IMR-90 (cell line): ENCODE measurements at regions not wholly inside any gene's neighbourhood (a gene's known extent, or its start where the extent isn't known, plus 50 kb on each side); places are given as distances from the start of the nearest gene placed in this dataset.

Source experiments
- ATAC-seq: fragments of 200-7000 bp; cut with Tn5 transposase; 2 replicates; pipeline ENCODE4 v1.9.1; 2020; ENCODE audit warnings: low read depth, mild to moderate bottlenecking, moderate library complexity
- BruUV-seq: library from RNA; stranded (reverse); fragments of 400-500 nt; replicated peaks from 2 replicates; lab custom pipeline; 2021; lab: Mats Ljungman, UMichigan
- CTCF ChIA-PET: fragments of 300-600 bp; formaldehyde crosslinking; extraction: SDS; loops from one replicate; lab custom pipeline; 2021; ENCODE audit warnings: antibody characterized with exemption; lab: Yijun Ruan, JAX
- POLR2A ChIA-PET: fragments of 300-600 bp; sonication (Branson Sonifier 250); formaldehyde crosslinking; loops from one replicate; lab custom pipeline; 2022; ENCODE audit warnings: antibody characterized with exemption; ENCODE audit not compliant: unreplicated experiment; lab: Charles Lee
- DNase-seq: peaks from one replicate; pipeline ENCODE4 v3.0.0; 2013
- H2AFZ ChIP-seq: replicated peaks from 2 replicates; pipeline ENCODE3; 2013; ENCODE audit warnings: low read length, mild to moderate bottlenecking; ENCODE audit not compliant: poor library complexity
- H2AK5ac ChIP-seq: 2 replicates; pipeline ENCODE4 v1.6.1; 2013; ENCODE audit warnings: low read depth, low read length, inconsistent platforms
- H2AK9ac ChIP-seq: replicated peaks from 2 replicates; pipeline ENCODE3; 2013; ENCODE audit warnings: mild to moderate bottlenecking, low read depth, low read length, moderate library complexity; ENCODE audit not compliant: poor library complexity
- H2BK120ac ChIP-seq: 2 replicates; pipeline ENCODE4 v1.6.1; 2013; ENCODE audit warnings: low read depth, low read length, inconsistent platforms
- H2BK15ac ChIP-seq: 3 replicates; pipeline ENCODE4 v1.6.1; 2013; ENCODE audit warnings: low read depth, low read length, inconsistent platforms
- H2BK20ac ChIP-seq: 2 replicates; pipeline ENCODE4 v1.6.1; 2013; ENCODE audit warnings: low read depth, mild to moderate bottlenecking, inconsistent platforms, low read length, moderate library complexity
- H2BK5ac ChIP-seq: 2 replicates; pipeline ENCODE4 v1.6.1; 2013; ENCODE audit warnings: mild to moderate bottlenecking, low read depth, low read length, inconsistent platforms; ENCODE audit not compliant: poor library complexity, severe bottlenecking
- H3K14ac ChIP-seq: replicated peaks from 2 replicates; pipeline ENCODE4 v1.6.1; 2013; ENCODE audit warnings: low read depth, low read length, inconsistent platforms
- H3K18ac ChIP-seq: 2 replicates; pipeline ENCODE4 v1.6.1; 2013; ENCODE audit warnings: low read depth, low read length, control low read depth
- H3K23ac ChIP-seq: 2 replicates; pipeline ENCODE4 v1.6.1; 2013; ENCODE audit warnings: low read depth, low read length, inconsistent platforms
- H3K27ac ChIP-seq: 2 replicates; pipeline ENCODE4 v1.5.1; 2013; ENCODE audit warnings: mild to moderate bottlenecking, control low read depth, low read length; ENCODE audit not compliant: insufficient read depth
- H3K27me3 ChIP-seq: 2 replicates; pipeline ENCODE4 v1.6.1; 2013; ENCODE audit warnings: low read length; ENCODE audit not compliant: control insufficient read depth, insufficient read depth
- H3K36me3 ChIP-seq: 2 replicates; pipeline ENCODE4 v1.6.1; 2013; ENCODE audit warnings: low read length, mixed read lengths; ENCODE audit not compliant: control insufficient read depth, insufficient read depth
- H3K4ac ChIP-seq: 2 replicates; pipeline ENCODE4 v1.6.1; 2013; ENCODE audit warnings: low read depth, low read length, inconsistent platforms
- H3K4me1 ChIP-seq: 2 replicates; pipeline ENCODE4 v1.6.1; 2013; ENCODE audit warnings: low read length, mixed read lengths; ENCODE audit not compliant: control insufficient read depth, insufficient read depth
- H3K4me2 ChIP-seq: 2 replicates; pipeline ENCODE4 v1.6.1; 2013; ENCODE audit warnings: low read depth, mild to moderate bottlenecking, control low read depth, low read length, moderate library complexity
- H3K4me3 ChIP-seq: 2 replicates; pipeline ENCODE4 v1.5.1; 2013; ENCODE audit warnings: low read depth, mild to moderate bottlenecking, control low read depth, low read length, moderate library complexity; ENCODE audit not compliant: insufficient read depth
- H3K56ac ChIP-seq: 2 replicates; pipeline ENCODE4 v1.6.1; 2013; ENCODE audit warnings: low read length, inconsistent platforms; ENCODE audit not compliant: insufficient read depth; ENCODE audit errors: extremely low read depth
- H3K79me1 ChIP-seq, 2 experiments: 2 replicates each; pipeline ENCODE4 v1.6.1; 2013; ENCODE audit warnings: low read length in 2 of 2, inconsistent platforms in 1 of 2, low read depth in 1 of 2
- H3K9ac ChIP-seq: 2 replicates; pipeline ENCODE4 v1.6.1; 2013; ENCODE audit warnings: low read depth, low read length, control low read depth
- H3K9me1 ChIP-seq: 2 replicates; pipeline ENCODE4 v1.6.1; 2013; ENCODE audit warnings: low read length, inconsistent platforms; ENCODE audit not compliant: insufficient read depth
- H3K9me3 ChIP-seq: 2 replicates; pipeline ENCODE4 v1.6.1; 2013; ENCODE audit warnings: low read length; ENCODE audit not compliant: control insufficient read depth, insufficient read depth
- H4K20me1 ChIP-seq: 2 replicates; pipeline ENCODE4 v1.6.1; 2013; ENCODE audit warnings: low read length, inconsistent platforms; ENCODE audit not compliant: insufficient read depth
- H4K5ac ChIP-seq: 2 replicates; pipeline ENCODE4 v1.6.1; 2013; ENCODE audit warnings: mild to moderate bottlenecking, low read depth, low read length, control low read depth
- H4K8ac ChIP-seq, 2 experiments: 2 replicates each; pipeline ENCODE4 v1.6.1; 2013; ENCODE audit warnings: low read depth in 2 of 2, low read length in 2 of 2, control low read depth in 1 of 2, inconsistent platforms in 1 of 2
- H4K91ac ChIP-seq: 2 replicates; pipeline ENCODE4 v1.6.1; 2013; ENCODE audit warnings: low read depth, low read length, inconsistent platforms; ENCODE audit not compliant: insufficient read depth
- CEBPB ChIP-seq: IDR thresholded peaks from 2 replicates; pipeline ENCODE4 v1.6.1; 2012; ENCODE audit warnings: low read depth, low read length, improper control_type of control experiment
- POLR2A ChIP-seq: IDR thresholded peaks from 2 replicates; pipeline ENCODE4 v1.6.1; 2012; ENCODE audit warnings: mild to moderate bottlenecking, low read depth, low read length
- SMC3 ChIP-seq: fragments of 150-350 bp; IDR thresholded peaks from 2 replicates; pipeline ENCODE4 v1.6.1; 2016; ENCODE audit warnings: low read depth, mild to moderate bottlenecking, antibody characterized with exemption, low read length, moderate library complexity
- USF2 ChIP-seq: fragments of 150-350 bp; IDR thresholded peaks from 2 replicates; pipeline ENCODE4 v1.6.1; 2017; ENCODE audit warnings: mild to moderate bottlenecking, antibody characterized with exemption, low read length, low read depth
- WGBS, 2 experiments: methylation state at CpG; one replicate each; pipeline versions ENCODE4 v1.1.5 to v1.1.7; 2013; ENCODE audit warnings: missing lambda C conversion rate in 2 of 2; ENCODE audit not compliant: insufficient read length in 1 of 2; ENCODE audit errors: extremely low coverage in 2 of 2; 5-methylcytosine and 5-hydroxymethylcytosine counted together
- dilution Hi-C: fragments of 300-500 bp; cut with HindIII; formaldehyde crosslinking; loops from one replicate; pipeline ENCODE4 v1.14.3; 2018; ENCODE audit warnings: low sequenced_read_pairs; ENCODE audit not compliant: unreplicated experiment
- in situ Hi-C: fragments of 300-500 bp; cut with MboI; formaldehyde crosslinking; loops from 3 replicates; pipeline ENCODE4 v1.14.3; 2019; ENCODE audit warnings: low sequenced_read_pairs, inconsistent platforms, mixed read lengths
- intact Hi-C: fragments of 100-400 bp; cut with micrococcal nuclease; formaldehyde crosslinking; loops from 2 replicates; pipeline ENCODE4 v1.10.0; 2022

- Histone ChIP-seq H3K18ac (peak overlapping the region; percentile 57), H3K36me3 (no peaks in the 10 kb centered on the region), H4K91ac (peak overlapping the region; percentile 69), H3K4me1 (peaks cover 24% of the 10 kb centered on the region), H4K8ac (peak overlapping the region; percentile 8 to 84), H3K79me1 (peaks cover 5 to 14% of the 10 kb centered on the region in 2 experiments; a peak in 2 of 4 replicates), H3K56ac (peak overlapping the region; percentile 62), H2BK5ac (peak overlapping the region; percentile 93), H2AK5ac (peak overlapping the region; percentile 93), H3K4me2 (peak overlapping the region; percentile 54), H3K27ac (peak overlapping the region; percentile 87), H2AFZ (peak overlapping the region; percentile 60), H2BK120ac (peak overlapping the region; percentile 93), H2AK9ac (no peak overlapping the region), H2BK15ac (peak overlapping the region; percentile 83; the same call in 2 of the 3 replicates), H3K9ac (no peak overlapping the region), H2BK20ac (peak overlapping the region; percentile 94), H3K23ac (peak overlapping the region; percentile 81), H3K9me1 (peaks cover 6% of the 10 kb centered on the region), H4K5ac (peak overlapping the region; percentile 58), H3K4me3 (no peak overlapping the region), H3K9me3 (no peaks in the 10 kb centered on the region), H3K4ac (peak overlapping the region; percentile 92), H3K14ac (peak overlapping the region; percentile 58), H4K20me1 (no peaks in the 10 kb centered on the region), H3K27me3 (no peaks in the 10 kb centered on the region)
- WGBS, 2 experiments: no CpG with 5 or more reads among the region's 2 CpGs
- no TSS peak for BruUV-seq
- ChIA-PET CTCF (interaction anchor here (0.7 to 1.4 kb wide), 6 partner anchors 14 to 179 kb away, joined by 3 to 4 read pairs (median 3); no protein-coding TSS in a partner anchor), POLR2A (interaction anchor here (0.6 kb wide), 1 partner anchor 149 kb away, joined by 5 read pairs; no protein-coding TSS in a partner anchor)
- TF ChIP-seq CEBPB (peak; percentile 91), SMC3 (no peak), USF2 (no peak), POLR2A (no peak)
- in situ Hi-C loops: no loop called here
- intact Hi-C loops: loop anchor here (1.0 to 2.0 kb wide), 2 partner anchors 25 to 81 kb away; no protein-coding TSS in a partner anchor
- ATAC-seq (no peak), DNase-seq (no peak)
- dilution Hi-C loops: no loop called here
Measured at GRCh38 chr7:116353647-116354046, 143.3 kb downstream of the TES start.
